ENCODE measurements at regions not wholly inside any gene's neighbourhood (a gene's known extent, or its start where the extent isn't known, plus 50 kb on each side); places are given as distances from the start of the nearest gene placed in this dataset.

- Histone ChIP-seq H2BK120ac (ENCODE audit: low read depth, low read length, poor library complexity, severe bottlenecking) (no peak overlapping the region), H3K4me2 (ENCODE audit: insufficient read depth, insufficient read length, low read length) (no peak overlapping the region)
- WGBS (ENCODE audit: extremely low coverage, insufficient read length, low lambda C conversion rate): no CpG with 5 or more reads among the region's 4 CpGs
These were observed 70.6 kb upstream of the LINC00305 start for GRCh38 chr18:64219517-64219916.

More at GRCh38 chr18:64219517-64219916, 70.6 kb upstream of the LINC00305 start:
- Histone ChIP-seq H3T11ph (ENCODE audit: low read length) (no peak overlapping the region), H2BK15ac (ENCODE audit: low read depth, low read length) (no peak overlapping the region), H4K5ac (ENCODE audit: insufficient read length, low read depth, low read length) (no peak overlapping the region), H2AK5ac (ENCODE audit: insufficient read length, low read length) (no peak overlapping the region), H3K79me2 (ENCODE audit: insufficient read depth, low read length) (no peaks in the 10 kb centered on the region), H2BK5ac (ENCODE audit: insufficient read length, low read length) (no peak overlapping the region), H4K8ac (replicated peaks; ENCODE audit: insufficient read length, low read depth, low read length) (no peak overlapping the region), H3K27ac (ENCODE audit: insufficient read length, low read depth, low read length) (no peak overlapping the region), H3K23me2 (ENCODE audit: insufficient read length, low read depth, low read length, poor library complexity, severe bottlenecking) (no peaks in the 10 kb centered on the region), H3K4me1 (ENCODE audit: insufficient read depth, low read length) (no peaks in the 10 kb centered on the region; the same call in 1 of the 2 replicates), H3K14ac (ENCODE audit: insufficient read depth, low read length) (no peak overlapping the region), H2BK20ac (ENCODE audit: low read depth, low read length, poor library complexity, severe bottlenecking) (no peak overlapping the region), H2BK12ac (ENCODE audit: insufficient read length, low read depth, low read length) (no peak overlapping the region), H3K27me3 (ENCODE audit: insufficient read depth, low read length) (no peaks in the 10 kb centered on the region), H4K91ac (ENCODE audit: insufficient read length, low read depth, low read length) (no peak overlapping the region), H3K23ac (ENCODE audit: insufficient read length, low read depth, low read length) (no peak overlapping the region), H2AFZ (ENCODE audit: low read length) (no peak overlapping the region), H3K4ac (ENCODE audit: low read depth, low read length) (no peak overlapping the region), H3K9ac (ENCODE audit: extremely low read depth, insufficient read length, low read length) (no peak overlapping the region), H3K56ac (ENCODE audit: insufficient read length, low read depth, low read length) (no peak overlapping the region), H4K20me1 (ENCODE audit: control insufficient read depth, insufficient read depth, insufficient read length) (no peaks in the 10 kb centered on the region), H3K79me1 (ENCODE audit: insufficient read depth, low read depth, low read length, poor library complexity, severe bottlenecking) (no peaks in the 10 kb centered on the region), H3K18ac (ENCODE audit: insufficient read length, low read depth, low read length) (no peak overlapping the region), H3K9me3 (ENCODE audit: control insufficient read depth, low read depth, low read length) (no peaks in the 10 kb centered on the region)
- Mint-ChIP-seq H3K9me3 (peaks cover 2 to 3% of the 10 kb centered on the region in 2 experiments; a peak in 2 of 5 replicates), H3K36me3 (ENCODE audit: insufficient read depth in 1 of 3, low read depth in 3 of 3) (peaks cover 0 to 5% (median 2%) of the 10 kb centered on the region in 3 experiments; a peak in 2 of 7 replicates), H3K4me3 (no peak overlapping the region), H3K4me1 (peaks cover 12 to 14% of the 10 kb centered on the region in 2 experiments), H3K27ac (no peak overlapping the region), H3K27me3 (ENCODE audit: low read depth) (no peaks in the 10 kb centered on the region)
- TF ChIP-seq, protein P1, sequence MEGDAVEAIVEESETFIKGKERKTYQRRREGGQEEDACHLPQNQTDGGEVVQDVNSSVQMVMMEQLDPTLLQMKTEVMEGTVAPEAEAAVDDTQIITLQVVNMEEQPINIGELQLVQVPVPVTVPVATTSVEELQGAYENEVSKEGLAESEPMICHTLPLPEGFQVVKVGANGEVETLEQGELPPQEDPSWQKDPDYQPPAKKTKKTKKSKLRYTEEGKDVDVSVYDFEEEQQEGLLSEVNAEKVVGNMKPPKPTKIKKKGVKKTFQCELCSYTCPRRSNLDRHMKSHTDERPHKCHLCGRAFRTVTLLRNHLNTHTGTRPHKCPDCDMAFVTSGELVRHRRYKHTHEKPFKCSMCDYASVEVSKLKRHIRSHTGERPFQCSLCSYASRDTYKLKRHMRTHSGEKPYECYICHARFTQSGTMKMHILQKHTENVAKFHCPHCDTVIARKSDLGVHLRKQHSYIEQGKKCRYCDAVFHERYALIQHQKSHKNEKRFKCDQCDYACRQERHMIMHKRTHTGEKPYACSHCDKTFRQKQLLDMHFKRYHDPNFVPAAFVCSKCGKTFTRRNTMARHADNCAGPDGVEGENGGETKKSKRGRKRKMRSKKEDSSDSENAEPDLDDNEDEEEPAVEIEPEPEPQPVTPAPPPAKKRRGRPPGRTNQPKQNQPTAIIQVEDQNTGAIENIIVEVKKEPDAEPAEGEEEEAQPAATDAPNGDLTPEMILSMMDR (conservative IDR thresholded peaks at IDR 0.05): no peak
- DNase-seq: no peak
